SK-N-MC (cell line): ENCODE measurements at regions not wholly inside any gene's neighbourhood (a gene's known extent, or its start where the extent isn't known, plus 50 kb on each side); places are given as distances from the start of the nearest gene placed in this dataset.

Source experiments
- EZH2 ChIP-seq: fragments of 200-600 bp; sonication (generic); IDR thresholded peaks from one replicate; pipeline ENCODE4 v1.6.1; 2017; ENCODE audit warnings: antibody characterized with exemption
- POLR2AphosphoS5 ChIP-seq: IDR thresholded peaks from 2 replicates; pipeline ENCODE4 v1.6.1; 2012; ENCODE audit warnings: mild to moderate bottlenecking, low read depth, low read length, borderline replicate concordance

GRCh38 chr3:154778057-154778456 is 302.1 kb upstream of the MME start:
- TF ChIP-seq EZH2, result no peak
- TF ChIP-seq POLR2AphosphoS5, result no peak
